Vagina (tissue), 2 donors: ENCODE measurements at regions not wholly inside any gene's neighbourhood (a gene's known extent, or its start where the extent isn't known, plus 50 kb on each side); places are given as distances from the start of the nearest gene placed in this dataset.

Experiments used
- CTCF ChIP-seq, 3 experiments: fragments of 450-650 bp in 2 of 3; fragments of 200-600 bp in 1 of 3; sonication (generic) in 1 of 3; IDR thresholded peaks; one replicate each; pipeline ENCODE4 v1.5.1; 2017 to 2019; ENCODE audit warnings: antibody characterized with exemption in 3 of 3, mild to moderate bottlenecking in 2 of 3, moderate library complexity in 2 of 3
- POLR2A ChIP-seq, 2 donors: fragments of 450-650 bp; IDR thresholded peaks; one replicate each; pipeline ENCODE4 v1.6.1; 2017; ENCODE audit warnings: antibody characterized with exemption in 2 of 2, mild to moderate bottlenecking in 2 of 2, moderate library complexity in 2 of 2
- POLR2AphosphoS5 ChIP-seq, 2 donors: sonication (generic); formaldehyde crosslinking; IDR thresholded peaks; one replicate each; pipeline ENCODE4 v1.9.0; 2017; ENCODE audit warnings: antibody characterized with exemption in 2 of 2, mild to moderate bottlenecking in 2 of 2, low read depth in 1 of 2; ENCODE audit not compliant: insufficient read depth in 1 of 2

- TF ChIP-seq POLR2A (IDR thresholded peaks at IDR 0.05) (no peak), CTCF (IDR thresholded peaks at IDR 0.05) (no peak), POLR2AphosphoS5 (IDR thresholded peaks at IDR 0.05; ENCODE audit: insufficient read depth in 1 of 2, low read depth in 1 of 2) (no peak)
Observed at GRCh38 chr4:28792917-28793597, 1927.1 kb upstream of the PCDH7 start.
